PC-3 (cell line): ENCODE measurements at regions not wholly inside any gene's neighbourhood (a gene's known extent, or its start where the extent isn't known, plus 50 kb on each side); places are given as distances from the start of the nearest gene placed in this dataset.
"Not testable (repeated sequence)": the region's sequence is repeated elsewhere in the genome, so short reads cannot be mapped to it uniquely, and the experiment has no call there.

ENCODE experiments used
- CTCF ChIP-seq: fragments of 300-600 bp; sonication (generic); conservative IDR thresholded peaks from 2 replicates; pipeline ENCODE4 v1.5.1; 2017; ENCODE audit warnings: antibody characterized with exemption, low read depth, mild to moderate bottlenecking, low read length
- EZH2 ChIP-seq: fragments of 300-600 bp; sonication (generic); IDR thresholded peaks from one replicate; pipeline ENCODE4 v1.6.1; 2017; ENCODE audit warnings: antibody characterized with exemption, mild to moderate bottlenecking, low read length; ENCODE audit not compliant: unreplicated experiment
- EZH2phosphoT487 ChIP-seq: fragments of 300-600 bp; sonication (generic); IDR thresholded peaks from 2 replicates; pipeline ENCODE4 v1.6.1; 2018; ENCODE audit warnings: mild to moderate bottlenecking, antibody characterized with exemption, low read length, borderline replicate concordance

GRCh38 chr7:73175322-73175721, 89.5 kb upstream of the SPDYE9 start:
- not testable (repeated sequence) for TF ChIP-seq CTCF, EZH2, EZH2phosphoT487
